ENCODE measurements at regions not wholly inside any gene's neighbourhood (a gene's known extent, or its start where the extent isn't known, plus 50 kb on each side); places are given as distances from the start of the nearest gene placed in this dataset.
A peak's percentile ranks its signal among the peaks of the same experiment; 100 is the strongest.

DNA sequence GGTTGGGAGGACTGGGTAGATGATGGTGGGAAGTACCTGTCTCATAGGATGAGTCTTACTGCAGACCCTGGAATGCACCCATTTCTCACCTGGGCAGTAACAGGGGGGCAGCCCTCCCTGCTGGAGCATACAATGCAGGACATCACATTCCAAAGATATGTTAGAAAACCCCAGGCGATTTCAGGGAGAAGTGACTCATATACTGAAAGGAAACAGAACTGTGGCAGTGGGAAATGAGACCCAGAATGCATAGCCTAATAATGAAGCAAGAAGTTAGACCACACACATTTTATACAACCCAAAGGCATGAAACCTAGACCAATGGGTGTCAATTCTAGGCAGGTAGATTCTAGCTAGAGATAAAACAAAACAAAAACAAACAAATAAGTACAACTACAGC is 402.7 kb downstream of the IRS2 start:
- peak; percentile 79 for DNase-seq
- H3K27me3 ChIP-seq (ENCODE audit: control insufficient read depth, insufficient read depth, low read length), result no peaks in the 10 kb centered on the region
- no peak overlapping the region for H2BK15ac ChIP-seq (ENCODE audit: low read depth, low read length)
- ChIA-PET CTCF (no interaction called here), POLR2A (ENCODE audit: unreplicated experiment) (no interaction called here)
- H3K9me1 ChIP-seq (ENCODE audit: insufficient read depth, low read length), result peaks cover 9% of the 10 kb centered on the region
- H3K79me1 ChIP-seq (ENCODE audit: low read depth in 1 of 2, low read length in 2 of 2), result no peaks in the 10 kb centered on the region
- H2BK120ac ChIP-seq (ENCODE audit: low read depth, low read length), result peak overlapping the region; percentile 50; the same call in 1 of the 2 replicates
- intact Hi-C loops (cut with micrococcal nuclease) (loop anchor here (2.0 kb wide), 1 partner anchor 235 kb away; no protein-coding TSS in a partner anchor), in situ Hi-C loops (cut with MboI; ENCODE audit: low sequenced_read_pairs) (no loop called here), dilution Hi-C loops (cut with HindIII; ENCODE audit: low sequenced_read_pairs, unreplicated experiment) (no loop called here)
- H2AFZ ChIP-seq (replicated peaks; ENCODE audit: low read length, poor library complexity), result no peak overlapping the region
- H3K9ac ChIP-seq (ENCODE audit: low read depth, low read length), result no peak overlapping the region
- peak overlapping the region; percentile 7; the same call in 1 of the 2 replicates for H3K18ac ChIP-seq (ENCODE audit: low read depth, low read length)
- peak; percentile 41 for ATAC-seq (ENCODE audit: low read depth)
- peak overlapping the region; percentile 46; the same call in 1 of the 2 replicates for H4K91ac ChIP-seq (ENCODE audit: insufficient read depth, low read depth, low read length)
- H3K36me3 ChIP-seq (ENCODE audit: control insufficient read depth, insufficient read depth, low read length), result no peaks in the 10 kb centered on the region
- no peak overlapping the region for H3K27ac ChIP-seq (ENCODE audit: insufficient read depth, low read length)
- H3K23ac ChIP-seq (ENCODE audit: low read depth, low read length), result peak overlapping the region; percentile 20; the same call in 1 of the 2 replicates
- H4K5ac ChIP-seq (ENCODE audit: low read depth, low read length), result no peak overlapping the region
- peak overlapping the region; percentile 20; the same call in 1 of the 2 replicates for H3K4ac ChIP-seq (ENCODE audit: low read depth, low read length)
- WGBS, 2 experiments (ENCODE audit: extremely low coverage in 2 of 2, insufficient read length in 1 of 2), result no CpG with 5 or more reads among the region's 1 CpG
- peak overlapping the region; percentile 70 for H2BK5ac ChIP-seq (ENCODE audit: low read depth, low read length, poor library complexity, severe bottlenecking)
- peak overlapping the region in 1 of 2 experiments; percentile 4; a peak in 1 of 4 replicates for H4K8ac ChIP-seq (ENCODE audit: low read depth in 2 of 2, low read length in 2 of 2)
- H3K9me3 ChIP-seq (ENCODE audit: control insufficient read depth, insufficient read depth, low read length), result no peaks in the 10 kb centered on the region
- no peak overlapping the region; the same call in 1 of the 2 replicates for H3K56ac ChIP-seq (ENCODE audit: extremely low read depth, insufficient read depth, low read length)
- no peak overlapping the region for H3K4me3 ChIP-seq (ENCODE audit: insufficient read depth, low read depth, low read length)
- TF ChIP-seq RCOR1 (IDR thresholded peaks at IDR 0.05; ENCODE audit: insufficient replicate concordance, low read length), result peak; percentile 10
- peak; percentile 81 for TF ChIP-seq CEBPB (IDR thresholded peaks at IDR 0.05; ENCODE audit: low read depth, low read length)
- no peak for TF ChIP-seq RAD21 (IDR thresholded peaks at IDR 0.05; ENCODE audit: low read length)
- peak; percentile 51 for TF ChIP-seq FOS (IDR thresholded peaks at IDR 0.05; ENCODE audit: low read depth, low read length)
- no peaks in the 10 kb centered on the region for H4K20me1 ChIP-seq (ENCODE audit: insufficient read depth, low read length)
- BruUV-seq (replicated peaks), result no TSS peak
- H2AK9ac ChIP-seq (replicated peaks; ENCODE audit: low read depth, low read length, poor library complexity), result no peak overlapping the region
- H3K4me2 ChIP-seq (ENCODE audit: low read depth, low read length), result no peak overlapping the region; the same call in 1 of the 2 replicates
- H3K4me1 ChIP-seq (ENCODE audit: control insufficient read depth, insufficient read depth, low read length), result peaks cover 12% of the 10 kb centered on the region
- no peak overlapping the region for H3K14ac ChIP-seq (replicated peaks; ENCODE audit: low read depth, low read length)
- H2BK20ac ChIP-seq (ENCODE audit: low read depth, low read length), result peak overlapping the region; percentile 57; the same call in 1 of the 2 replicates
- H2AK5ac ChIP-seq (ENCODE audit: low read depth, low read length), result no peak overlapping the region

Measured in IMR-90 (cell line).